EL (cell line): ENCODE measurements at regions not wholly inside any gene's neighbourhood (a gene's known extent, or its start where the extent isn't known, plus 50 kb on each side); places are given as distances from the start of the nearest gene placed in this dataset.
A peak's percentile ranks its signal among the peaks of the same experiment; 100 is the strongest.
"Not testable (repeated sequence)": the region's sequence is repeated elsewhere in the genome, so short reads cannot be mapped to it uniquely, and the experiment has no call there.

Source experiments
- DNase-seq: peaks from one replicate; pipeline ENCODE4 v3.0.0-alpha.2; 2016

DNA sequence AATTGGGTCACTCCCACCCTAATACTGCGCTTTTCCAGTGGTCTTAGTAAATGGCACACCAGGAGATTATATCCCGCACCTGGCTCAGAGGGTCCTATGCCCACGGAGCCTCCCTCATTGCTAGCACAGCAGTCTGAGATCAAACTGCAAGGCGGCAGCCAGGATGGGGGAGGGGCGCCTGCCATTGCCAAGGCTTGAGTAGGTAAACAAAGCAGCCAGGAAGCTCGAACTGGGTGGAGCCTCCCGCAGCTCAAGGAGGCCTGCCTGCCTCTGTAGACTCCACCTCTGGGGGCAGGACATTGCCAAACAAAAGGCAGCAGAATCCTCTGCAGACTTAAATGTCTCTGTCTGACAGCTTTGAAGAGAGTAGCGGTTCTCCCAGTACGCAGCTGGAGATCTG is 52.4 kb upstream of the PMPCB start:
- not testable (repeated sequence) for DNase-seq

DNA sequence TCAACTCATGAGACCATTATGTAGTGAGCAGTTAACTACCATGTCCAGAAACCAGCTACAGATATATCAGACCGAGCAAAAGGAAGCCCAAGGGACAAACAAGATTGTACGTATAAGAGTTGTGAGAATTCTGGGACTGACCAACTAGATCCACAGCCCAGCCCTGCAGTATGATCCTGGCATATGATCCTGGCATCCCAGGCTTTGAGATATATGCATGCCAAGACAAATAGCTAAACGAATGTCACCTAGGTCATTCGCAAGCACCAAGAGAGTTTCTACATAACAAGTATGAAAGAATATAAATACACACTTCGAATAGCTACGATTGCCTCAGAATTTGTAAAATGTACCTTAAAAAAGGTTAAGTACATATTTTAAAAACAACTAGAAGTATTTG is 56.4 kb upstream of the PMPCB start:
- DNase-seq, result no peak

DNA sequence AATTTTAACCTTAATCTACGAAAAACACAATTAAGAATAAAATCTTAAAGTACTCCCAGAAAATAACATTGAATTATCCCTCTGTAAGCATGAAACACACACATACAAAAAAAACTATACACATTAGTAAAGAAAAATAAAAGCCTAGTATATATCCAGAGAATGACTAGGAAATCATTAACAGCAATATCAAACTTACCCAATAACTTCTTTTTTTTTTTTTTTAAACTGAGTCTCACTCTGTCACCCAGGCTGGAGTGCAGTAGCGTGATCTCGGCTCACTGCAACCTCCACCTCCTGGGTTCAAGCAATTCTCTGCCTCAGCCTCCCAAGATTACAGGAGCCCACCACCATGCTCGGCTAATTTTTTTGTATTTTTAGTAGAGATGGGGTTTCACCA is 61.4 kb upstream of the PMPCB start:
- not testable (repeated sequence) for DNase-seq

DNA sequence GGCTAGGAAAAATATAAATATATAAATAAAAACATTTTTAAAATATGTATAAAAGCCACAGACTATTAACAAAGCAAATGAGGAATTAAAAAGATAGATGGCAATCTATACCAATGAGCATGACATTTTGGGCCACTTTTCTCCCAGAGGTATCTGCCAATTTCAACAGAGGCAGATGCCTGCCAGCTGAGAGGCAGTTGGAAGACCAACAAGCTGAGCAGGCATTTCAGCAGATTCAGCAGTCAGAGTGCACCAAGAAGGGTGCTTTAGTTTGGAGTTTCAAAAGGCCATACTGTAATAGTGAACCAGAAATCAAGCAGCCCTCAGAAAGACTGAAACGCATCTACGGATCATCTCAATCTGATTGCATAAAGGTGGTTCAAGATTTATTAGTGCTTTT is 62.4 kb upstream of the PMPCB start:
- not testable (repeated sequence) for DNase-seq

- DNase-seq, result not testable (repeated sequence)
Measured at GRCh38 chr7:103227787-103228186, 69.4 kb upstream of the PMPCB start.

DNA sequence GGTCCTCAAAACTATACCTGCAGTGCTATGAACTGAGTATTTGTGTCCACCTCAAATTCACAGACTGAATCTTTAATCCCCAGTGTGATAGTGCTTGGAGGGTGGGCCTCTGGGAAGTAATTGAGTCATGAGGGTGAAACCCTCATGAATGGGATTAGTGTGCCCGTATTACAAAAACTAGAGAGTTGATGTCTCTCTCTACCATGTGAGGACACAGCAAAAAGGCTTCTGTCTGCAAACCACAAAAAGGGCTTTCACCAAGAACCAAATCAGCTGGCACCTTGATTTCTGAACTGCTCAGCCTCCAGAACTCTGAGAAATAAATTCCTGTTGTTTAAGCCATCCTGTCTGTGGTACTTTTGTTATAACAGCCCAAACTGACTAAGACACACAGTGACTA is 71.4 kb upstream of the PMPCB start:
- DNase-seq, result not testable (repeated sequence)

GRCh38 chr7:103223065-103223464 is 74.2 kb upstream of the NAPEPLD start:
- not testable (repeated sequence) for DNase-seq

- DNase-seq, result not testable (repeated sequence)
Measured at GRCh38 chr7:103211049-103211448, 62.1 kb upstream of the NAPEPLD start.

- DNase-seq, result peak; percentile 48
Measured at GRCh38 chr7:103199191-103199590, 50.3 kb upstream of the NAPEPLD start.
